Smooth muscle cell (in vitro differentiated cells): ENCODE measurements at regions not wholly inside any gene's neighbourhood (a gene's known extent, or its start where the extent isn't known, plus 50 kb on each side); places are given as distances from the start of the nearest gene placed in this dataset.
"Not testable (repeated sequence)": the region's sequence is repeated elsewhere in the genome, so short reads cannot be mapped to it uniquely, and the experiment has no call there.

ENCODE experiments used
- DNase-seq: peaks from one replicate; lab custom pipeline; 2025; ENCODE audit not compliant: unreplicated experiment; lab: John Stamatoyannopoulos, UW
- H2AFZ ChIP-seq: fragments of 200-600 bp; sonication (generic); 2 replicates; pipeline ENCODE4 v1.6.0; 2016; ENCODE audit warnings: antibody characterized with exemption, low read depth, mild to moderate bottlenecking
- H3F3A ChIP-seq: fragments of 200-600 bp; sonication (generic); 2 replicates; pipeline ENCODE4 v1.6.0; 2017; ENCODE audit warnings: antibody characterized with exemption, low read depth
- H3K27ac ChIP-seq: fragments of 200-600 bp; sonication (generic); 2 replicates; pipeline ENCODE4 v1.5.1; 2016; ENCODE audit warnings: low read depth, mild to moderate bottlenecking
- H3K27me3 ChIP-seq: fragments of 200-600 bp; sonication (generic); 2 replicates; pipeline ENCODE4 v1.6.1; 2016; ENCODE audit warnings: low read depth, mild to moderate bottlenecking
- H3K36me3 ChIP-seq: fragments of 200-600 bp; sonication (generic); 2 replicates; pipeline ENCODE4 v1.5.1; 2016; ENCODE audit warnings: low read depth
- H3K4me1 ChIP-seq: fragments of 200-600 bp; sonication (generic); 2 replicates; pipeline ENCODE4 v1.5.1; 2016; ENCODE audit warnings: low read depth
- H3K4me2 ChIP-seq: fragments of 200-600 bp; sonication (generic); 2 replicates; pipeline ENCODE4 v1.6.0; 2016; ENCODE audit warnings: mild to moderate bottlenecking
- H3K4me3 ChIP-seq: fragments of 200-600 bp; sonication (generic); 2 replicates; pipeline ENCODE4 v1.5.1; 2016; ENCODE audit warnings: mild to moderate bottlenecking
- H3K79me2 ChIP-seq: fragments of 200-600 bp; sonication (generic); 2 replicates; pipeline ENCODE4 v1.6.0; 2016; ENCODE audit warnings: low read depth, mild to moderate bottlenecking
- H3K9ac ChIP-seq: fragments of 200-600 bp; sonication (generic); 2 replicates; pipeline ENCODE4 v1.6.0; 2016; ENCODE audit warnings: low read depth
- H3K9me3 ChIP-seq: fragments of 200-600 bp; sonication (generic); replicated peaks from 2 replicates; pipeline ENCODE4 v1.5.1; 2016; ENCODE audit warnings: low read depth
- H4K20me1 ChIP-seq: fragments of 200-600 bp; sonication (generic); 2 replicates; pipeline ENCODE4 v1.6.0; 2016; ENCODE audit warnings: low read depth
- CTCF ChIP-seq: fragments of 200-600 bp; sonication (generic); IDR thresholded peaks from 2 replicates; pipeline ENCODE4 v1.5.1; 2017; ENCODE audit warnings: borderline replicate concordance, mild to moderate bottlenecking, antibody characterized with exemption; ENCODE audit not compliant: insufficient read depth, poor library complexity, severe bottlenecking
- WGBS: methylation state at CpG from one replicate; pipeline ENCODE4 v1.1.7; 2016; ENCODE audit warnings: low lambda C conversion rate; 5-methylcytosine and 5-hydroxymethylcytosine counted together

GRCh38 chr18:11357678-11358077, 208.3 kb upstream of the PIEZO2 start:
- H3K27me3 ChIP-seq: no peaks in the 10 kb centered on the region
- H3K79me2 ChIP-seq: no peaks in the 10 kb centered on the region
- no peak overlapping the region for H3K27ac ChIP-seq
- WGBS: 96% methylated on average over 1 of the region's 1 CpG
- no peak for DNase-seq
- no peaks in the 10 kb centered on the region for H3K4me1 ChIP-seq
- no peaks in the 10 kb centered on the region for H3K36me3 ChIP-seq
- H3F3A ChIP-seq: no peaks in the 10 kb centered on the region
- no peak overlapping the region for H3K9ac ChIP-seq
- no peaks in the 10 kb centered on the region for H3K9me3 ChIP-seq
- no peak overlapping the region for H3K4me3 ChIP-seq
- no peak overlapping the region for H3K4me2 ChIP-seq
- no peak for TF ChIP-seq CTCF
- H2AFZ ChIP-seq: no peak overlapping the region
- H4K20me1 ChIP-seq: no peaks in the 10 kb centered on the region

DNA sequence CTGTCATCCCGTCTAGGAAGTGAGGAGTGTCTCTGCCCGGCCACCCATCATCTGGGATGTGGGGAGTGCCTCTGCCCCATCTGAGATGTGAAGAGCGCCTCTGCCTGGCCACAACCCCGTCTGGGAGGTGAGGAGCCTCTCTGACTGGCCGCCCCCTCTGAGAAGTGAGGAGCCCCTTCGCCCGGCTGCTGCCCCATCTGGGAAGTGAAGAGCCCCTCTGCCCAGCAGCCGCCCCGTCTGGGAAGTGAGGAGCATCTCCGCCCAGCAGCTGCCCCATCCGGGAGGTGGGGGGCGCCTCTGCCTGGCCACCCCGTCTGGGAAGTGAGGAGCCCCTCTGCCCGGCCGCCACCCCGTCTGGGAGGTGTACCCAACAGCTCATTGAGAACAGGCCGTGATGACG, 195.2 kb upstream of the PIEZO2 start:
- not testable (repeated sequence) for H3K9ac ChIP-seq, H3K4me3 ChIP-seq, H2AFZ ChIP-seq, H4K20me1 ChIP-seq, H3K36me3 ChIP-seq, H3K4me1 ChIP-seq, H3K79me2 ChIP-seq, H3K27me3 ChIP-seq, DNase-seq, H3K27ac ChIP-seq, H3K4me2 ChIP-seq, H3K9me3 ChIP-seq, H3F3A ChIP-seq
- 86% methylated on average over 18 of the region's 18 CpGs for WGBS

- H3K36me3 ChIP-seq: no peaks in the 10 kb centered on the region
- H4K20me1 ChIP-seq: no peaks in the 10 kb centered on the region
- H3K79me2 ChIP-seq: no peaks in the 10 kb centered on the region
- no peak overlapping the region for H3K4me2 ChIP-seq
- no peaks in the 10 kb centered on the region for H3K27me3 ChIP-seq
- no peak overlapping the region for H2AFZ ChIP-seq
- H3K9me3 ChIP-seq: no peaks in the 10 kb centered on the region
- H3F3A ChIP-seq: no peaks in the 10 kb centered on the region
- H3K27ac ChIP-seq: no peak overlapping the region
- H3K9ac ChIP-seq: no peak overlapping the region
- no peak for TF ChIP-seq CTCF
- WGBS: 72% methylated on average over 4 of the region's 4 CpGs
- H3K4me3 ChIP-seq: no peak overlapping the region
- no peak for DNase-seq
- H3K4me1 ChIP-seq: no peaks in the 10 kb centered on the region
Observed at GRCh38 chr18:11343096-11343495, 193.7 kb upstream of the PIEZO2 start.

GRCh38 chr18:11342115-11342514, 192.7 kb upstream of the PIEZO2 start:
- H3K4me2 ChIP-seq, H2AFZ ChIP-seq, H3K9ac ChIP-seq, H3K27me3 ChIP-seq, H3K4me1 ChIP-seq, H3K36me3 ChIP-seq, DNase-seq, H3F3A ChIP-seq, H3K79me2 ChIP-seq, H3K27ac ChIP-seq, H3K9me3 ChIP-seq, H4K20me1 ChIP-seq, H3K4me3 ChIP-seq: not testable (repeated sequence)
- 96% methylated on average over 5 of the region's 5 CpGs for WGBS

GRCh38 chr18:11339188-11339775, 189.9 kb upstream of the PIEZO2 start:
- H3K4me1 ChIP-seq: no peaks in the 10 kb centered on the region
- TF ChIP-seq CTCF: no peak
- no peaks in the 10 kb centered on the region for H3F3A ChIP-seq
- H2AFZ ChIP-seq: no peak overlapping the region
- H3K4me3 ChIP-seq: no peak overlapping the region
- no peaks in the 10 kb centered on the region for H3K79me2 ChIP-seq
- H3K27ac ChIP-seq: no peak overlapping the region
- no peak overlapping the region for H3K4me2 ChIP-seq
- H3K36me3 ChIP-seq: no peaks in the 10 kb centered on the region
- H3K27me3 ChIP-seq: no peaks in the 10 kb centered on the region
- H3K9me3 ChIP-seq: no peaks in the 10 kb centered on the region
- no peaks in the 10 kb centered on the region for H4K20me1 ChIP-seq
- no peak for DNase-seq
- H3K9ac ChIP-seq: no peak overlapping the region
